Mesothelial cell of epicardium (in vitro differentiated cells): ENCODE measurements at regions not wholly inside any gene's neighbourhood (a gene's known extent, or its start where the extent isn't known, plus 50 kb on each side); places are given as distances from the start of the nearest gene placed in this dataset.
"Not testable (repeated sequence)": the region's sequence is repeated elsewhere in the genome, so short reads cannot be mapped to it uniquely, and the experiment has no call there.

Source experiments
- DNase-seq, 2 experiments: peaks; one replicate each; pipeline ENCODE4 v3.0.0; 2021; ENCODE audit warnings: low spot score in 2 of 2; ENCODE audit not compliant: unreplicated experiment in 2 of 2
- H3K27ac Mint-ChIP-seq: 2 replicates; pipeline ENCODE4 v1.8.0; 2021; ENCODE audit warnings: mixed read lengths
- H3K27me3 Mint-ChIP-seq: 2 replicates; pipeline ENCODE4 v1.8.0; 2021; ENCODE audit warnings: low read depth, mixed read lengths
- H3K36me3 Mint-ChIP-seq: 2 replicates; pipeline ENCODE4 v1.8.0; 2021; ENCODE audit warnings: mixed read lengths
- H3K4me1 Mint-ChIP-seq: 2 replicates; pipeline ENCODE4 v1.8.0; 2021; ENCODE audit warnings: mixed read lengths
- H3K4me3 Mint-ChIP-seq: 2 replicates; pipeline ENCODE4 v1.8.0; 2021; ENCODE audit warnings: mild to moderate bottlenecking, moderate library complexity, mixed read lengths
- H3K9me3 Mint-ChIP-seq: 2 replicates; pipeline ENCODE4 v1.8.0; 2021; ENCODE audit warnings: mixed read lengths
- TF ChIP-seq, protein P1 (sequence below): fragments of 200-600 bp; sonication (generic); IDR thresholded peaks from one replicate; pipeline ENCODE4 v1.5.0; 2021; ENCODE audit warnings: antibody characterized with exemption; ENCODE audit not compliant: unreplicated experiment

DNA sequence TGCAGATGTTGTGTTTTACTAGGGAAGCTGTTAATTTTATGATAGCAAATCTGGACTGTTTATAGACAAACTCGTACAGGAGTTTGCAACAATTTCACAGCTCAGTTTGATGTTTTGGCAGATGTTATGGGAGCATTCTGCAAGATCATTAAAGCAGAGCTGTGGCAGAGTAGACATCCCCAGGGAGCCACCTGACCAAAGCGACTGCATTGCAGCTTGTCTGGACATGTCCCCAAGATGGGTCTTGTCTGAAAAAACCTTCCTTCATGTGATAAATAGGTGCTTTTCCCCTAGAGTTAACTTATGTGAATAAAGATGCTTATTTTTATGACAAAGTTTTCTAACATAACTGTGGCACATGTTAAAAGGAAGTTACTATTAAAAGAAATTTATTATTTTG lies 91.2 kb upstream of the GPR141 start:
- Mint-ChIP-seq H3K27ac (no peak overlapping the region), H3K27me3 (no peaks in the 10 kb centered on the region), H3K36me3 (no peaks in the 10 kb centered on the region), H3K4me3 (no peak overlapping the region), H3K4me1 (peaks cover 8% of the 10 kb centered on the region), H3K9me3 (peaks cover 36% of the 10 kb centered on the region)
- TF ChIP-seq, protein P1, sequence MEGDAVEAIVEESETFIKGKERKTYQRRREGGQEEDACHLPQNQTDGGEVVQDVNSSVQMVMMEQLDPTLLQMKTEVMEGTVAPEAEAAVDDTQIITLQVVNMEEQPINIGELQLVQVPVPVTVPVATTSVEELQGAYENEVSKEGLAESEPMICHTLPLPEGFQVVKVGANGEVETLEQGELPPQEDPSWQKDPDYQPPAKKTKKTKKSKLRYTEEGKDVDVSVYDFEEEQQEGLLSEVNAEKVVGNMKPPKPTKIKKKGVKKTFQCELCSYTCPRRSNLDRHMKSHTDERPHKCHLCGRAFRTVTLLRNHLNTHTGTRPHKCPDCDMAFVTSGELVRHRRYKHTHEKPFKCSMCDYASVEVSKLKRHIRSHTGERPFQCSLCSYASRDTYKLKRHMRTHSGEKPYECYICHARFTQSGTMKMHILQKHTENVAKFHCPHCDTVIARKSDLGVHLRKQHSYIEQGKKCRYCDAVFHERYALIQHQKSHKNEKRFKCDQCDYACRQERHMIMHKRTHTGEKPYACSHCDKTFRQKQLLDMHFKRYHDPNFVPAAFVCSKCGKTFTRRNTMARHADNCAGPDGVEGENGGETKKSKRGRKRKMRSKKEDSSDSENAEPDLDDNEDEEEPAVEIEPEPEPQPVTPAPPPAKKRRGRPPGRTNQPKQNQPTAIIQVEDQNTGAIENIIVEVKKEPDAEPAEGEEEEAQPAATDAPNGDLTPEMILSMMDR, result no peak
- no peak for DNase-seq

DNA sequence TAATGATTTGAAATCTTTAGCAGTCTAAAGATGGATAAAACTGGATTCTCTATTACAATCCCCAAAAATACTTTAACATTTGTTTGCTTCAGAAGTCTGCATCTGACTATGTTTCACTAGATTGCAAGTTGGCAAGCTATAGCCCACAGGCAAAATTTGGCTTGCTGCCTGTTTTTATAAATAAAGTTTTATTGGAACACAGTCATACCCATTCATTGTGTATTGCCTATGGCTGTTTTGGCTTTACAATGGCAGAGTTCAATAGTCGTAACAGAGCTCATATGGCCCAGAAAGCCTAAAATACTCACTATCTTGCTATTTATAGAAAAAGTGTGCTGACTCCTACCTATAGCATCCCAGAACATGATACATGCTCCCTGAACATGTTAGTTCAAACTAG lies 89.0 kb upstream of the GPR141 start:
- no peak overlapping the region for H3K27ac Mint-ChIP-seq
- no peak overlapping the region for H3K4me3 Mint-ChIP-seq
- DNase-seq, result no peak
- H3K4me1 Mint-ChIP-seq, result peaks cover 12% of the 10 kb centered on the region
- H3K27me3 Mint-ChIP-seq, result no peaks in the 10 kb centered on the region
- H3K36me3 Mint-ChIP-seq, result no peaks in the 10 kb centered on the region
- peaks cover 23% of the 10 kb centered on the region for H3K9me3 Mint-ChIP-seq
- TF ChIP-seq, protein P1, result no peak

DNA sequence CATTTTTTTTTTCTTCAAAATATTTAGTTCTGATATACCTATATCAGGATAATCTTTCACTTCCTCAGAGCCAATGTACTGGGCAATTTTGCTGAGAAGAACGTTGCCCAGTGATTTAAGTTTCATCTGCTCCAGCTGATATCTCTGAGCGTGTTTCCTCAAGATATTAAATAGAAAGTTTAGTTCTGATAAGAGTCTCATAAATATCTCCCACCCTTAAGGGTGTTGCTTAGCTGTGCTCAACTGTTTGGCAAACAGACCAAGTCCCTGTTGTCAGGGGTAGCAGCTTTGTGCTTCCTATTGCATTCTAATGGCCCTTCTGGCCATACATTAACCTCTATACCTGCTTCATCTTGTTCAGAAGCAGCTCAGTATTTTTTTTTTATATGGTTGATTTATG lies 84.7 kb upstream of the GPR141 start:
- H3K4me1 Mint-ChIP-seq, result peaks cover 4% of the 10 kb centered on the region
- TF ChIP-seq, protein P1, result no peak

DNA sequence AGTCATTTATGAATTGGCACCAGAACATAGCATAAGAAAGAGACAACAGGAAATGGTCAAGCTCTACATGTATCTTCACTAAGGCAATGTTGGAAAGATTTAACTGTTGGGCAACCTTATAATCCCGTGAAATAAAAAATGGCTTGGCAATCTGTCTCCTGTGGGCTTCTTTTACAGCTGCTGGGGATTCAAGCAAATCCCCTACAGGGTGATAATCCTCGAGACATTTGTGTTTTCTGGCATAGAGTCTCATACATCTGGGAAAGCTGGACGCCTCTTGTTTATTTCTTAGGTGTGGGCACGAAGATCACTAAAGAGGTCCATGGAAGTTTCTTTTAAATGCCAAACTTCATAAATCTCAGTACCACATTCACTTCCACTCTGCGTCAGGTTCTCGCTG lies 82.2 kb upstream of the GPR141 start:
- H3K4me3 Mint-ChIP-seq, result no peak overlapping the region

More for the DNA sequence above, 84.7 kb upstream of the GPR141 start:
- Mint-ChIP-seq H3K4me3 (no peak overlapping the region), H3K9me3 (peaks cover 15% of the 10 kb centered on the region), H3K27me3 (peaks cover 2% of the 10 kb centered on the region), H3K27ac (no peak overlapping the region), H3K36me3 (no peaks in the 10 kb centered on the region)
- no peak for DNase-seq

DNA sequence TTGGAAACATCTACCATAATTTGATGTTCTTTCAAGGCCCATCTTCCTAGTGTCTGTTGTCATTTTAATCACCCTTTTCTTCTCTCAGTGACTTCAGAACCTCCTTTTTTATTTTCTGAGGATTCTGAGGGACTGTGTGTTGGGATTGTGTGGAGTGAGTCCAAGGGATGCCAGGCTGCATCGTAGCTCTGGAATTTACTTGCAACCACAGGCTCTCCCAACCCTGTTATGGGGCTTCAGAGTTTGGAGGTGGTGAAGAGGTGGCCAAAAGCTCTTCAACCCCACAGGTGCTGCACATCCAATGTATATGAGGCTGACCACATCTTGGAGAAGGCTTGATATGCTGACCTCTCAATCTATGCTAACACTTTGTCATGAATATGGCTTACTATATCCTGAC lies 79.5 kb upstream of the GPR141 start:
- Mint-ChIP-seq H3K36me3 (no peaks in the 10 kb centered on the region), H3K4me3 (no peak overlapping the region), H3K27me3 (peaks cover 2% of the 10 kb centered on the region), H3K4me1 (peaks cover under 1% of the 10 kb centered on the region), H3K27ac (no peak overlapping the region), H3K9me3 (peaks cover 3% of the 10 kb centered on the region)
- TF ChIP-seq, protein P1, result no peak
- no peak for DNase-seq

More for the DNA sequence above, 82.2 kb upstream of the GPR141 start:
- Mint-ChIP-seq H3K27me3 (peaks cover 2% of the 10 kb centered on the region), H3K9me3 (peaks cover 7% of the 10 kb centered on the region), H3K4me1 (peaks cover 4% of the 10 kb centered on the region), H3K36me3 (no peaks in the 10 kb centered on the region), H3K27ac (no peak overlapping the region)
- no peak for DNase-seq
- TF ChIP-seq, protein P1, result no peak

DNA sequence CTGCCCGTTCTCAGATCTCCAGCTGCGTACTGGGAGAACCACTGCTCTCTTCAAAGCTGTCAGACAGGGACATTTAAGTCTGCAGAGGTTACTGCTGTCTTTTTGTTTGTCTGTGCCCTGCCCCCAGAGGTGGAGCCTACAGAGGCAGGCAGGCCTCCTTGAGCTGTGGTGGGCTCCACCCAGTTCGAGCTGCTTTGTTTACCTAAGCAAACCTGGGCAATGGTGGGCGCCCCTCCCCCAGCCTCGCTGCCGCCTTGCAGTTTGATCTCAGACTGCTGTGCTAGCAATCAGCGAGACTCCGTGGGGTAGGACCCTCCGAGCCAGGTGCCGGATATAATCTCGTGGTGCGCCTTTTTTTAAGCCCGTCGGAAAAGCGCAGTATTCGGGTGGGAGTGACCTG lies 66.2 kb upstream of the GPR141 start:
- H3K4me3 Mint-ChIP-seq, result peak overlapping the region; percentile 71
- not testable (repeated sequence) for DNase-seq

More for the DNA sequence above, 66.2 kb upstream of the GPR141 start:
- not testable (repeated sequence) for H3K27me3 Mint-ChIP-seq, H3K4me1 Mint-ChIP-seq, H3K36me3 Mint-ChIP-seq, H3K27ac Mint-ChIP-seq, H3K9me3 Mint-ChIP-seq
